ENCODE measurements at regions not wholly inside any gene's neighbourhood (a gene's known extent, or its start where the extent isn't known, plus 50 kb on each side); places are given as distances from the start of the nearest gene placed in this dataset.

GRCh38 chr4:177921715-177922114 is 479.5 kb upstream of the AGA start:
- H3K36me3 ChIP-seq: no peaks in the 10 kb centered on the region
- no peak overlapping the region for H3K27ac ChIP-seq (replicated peaks in 1 of 4)
- no peak for DNase-seq (ENCODE audit: extremely low spot score)
- peaks cover 0 to 5% (median 0%) of the 10 kb centered on the region in 4 donors for H3K9me3 ChIP-seq
- no peaks in the 10 kb centered on the region for H3K27me3 ChIP-seq
- H3K4me3 ChIP-seq: no peak overlapping the region
- intact Hi-C loops (cut with DNase I): no loop called here
- H3K4me1 ChIP-seq: no peaks in the 10 kb centered on the region
- 90% methylated on average over 1 of the region's 1 CpG for WGBS
- TF ChIP-seq POLR2A (IDR thresholded peaks at IDR 0.05; ENCODE audit: low read depth) (no peak), EP300 (IDR thresholded peaks at IDR 0.05) (no peak), CTCF (IDR thresholded peaks at IDR 0.05) (no peak), POLR2AphosphoS5 (IDR thresholded peaks at IDR 0.05) (no peak)

DNA sequence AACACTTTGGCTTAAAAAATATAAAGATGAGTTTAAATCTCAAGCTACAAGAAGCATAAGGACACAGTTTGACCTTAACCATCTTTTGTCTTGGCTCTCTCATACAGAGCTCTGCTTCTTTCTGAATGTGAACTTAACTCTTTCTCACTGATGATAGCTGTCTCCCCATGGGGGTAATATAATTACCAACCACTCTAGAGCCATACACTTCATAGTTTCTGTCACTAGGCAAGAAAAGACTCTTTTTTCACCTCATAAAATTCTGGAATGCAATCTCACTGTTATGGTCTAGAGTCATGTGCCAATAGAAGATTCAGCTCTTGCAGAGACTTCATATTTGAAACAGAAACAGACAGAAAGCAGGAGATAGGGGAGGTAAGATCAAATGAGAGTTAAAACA is 481.7 kb upstream of the AGA start:
- no peak for TF ChIP-seq POLR2AphosphoS5 (IDR thresholded peaks at IDR 0.05)
- TF ChIP-seq EP300 (IDR thresholded peaks at IDR 0.05): no peak
- TF ChIP-seq CTCF (IDR thresholded peaks at IDR 0.05): no peak
- TF ChIP-seq POLR2A (IDR thresholded peaks at IDR 0.05; ENCODE audit: low read depth): no peak
- H3K27me3 ChIP-seq: no peaks in the 10 kb centered on the region
- DNase-seq (ENCODE audit: extremely low spot score): no peak
- no peaks in the 10 kb centered on the region for H3K36me3 ChIP-seq
- no peak overlapping the region for H3K4me3 ChIP-seq
- intact Hi-C loops (cut with DNase I): no loop called here
- no peak overlapping the region for H3K27ac ChIP-seq (replicated peaks in 1 of 4)
- H3K9me3 ChIP-seq: peaks cover 0 to 5% (median 0%) of the 10 kb centered on the region in 4 donors
- no peaks in the 10 kb centered on the region for H3K4me1 ChIP-seq

- intact Hi-C loops (cut with DNase I): no loop called here
- no peaks in the 10 kb centered on the region for H3K27me3 ChIP-seq
- no peak for DNase-seq (ENCODE audit: extremely low spot score)
- 78% methylated on average over 5 of the region's 5 CpGs for WGBS
- H3K9me3 ChIP-seq: no peaks in the 10 kb centered on the region
- no peak for TF ChIP-seq POLR2AphosphoS5 (IDR thresholded peaks at IDR 0.05)
- TF ChIP-seq POLR2A (IDR thresholded peaks at IDR 0.05; ENCODE audit: low read depth): no peak
- TF ChIP-seq CTCF (IDR thresholded peaks at IDR 0.05): no peak
- no peak for TF ChIP-seq EP300 (IDR thresholded peaks at IDR 0.05)
- no peaks in the 10 kb centered on the region for H3K4me1 ChIP-seq
- H3K27ac ChIP-seq (replicated peaks in 1 of 4): no peak overlapping the region
- H3K4me3 ChIP-seq: no peak overlapping the region
- no peaks in the 10 kb centered on the region for H3K36me3 ChIP-seq
Observed at GRCh38 chr4:177937041-177937440, 494.8 kb upstream of the AGA start.

DNA sequence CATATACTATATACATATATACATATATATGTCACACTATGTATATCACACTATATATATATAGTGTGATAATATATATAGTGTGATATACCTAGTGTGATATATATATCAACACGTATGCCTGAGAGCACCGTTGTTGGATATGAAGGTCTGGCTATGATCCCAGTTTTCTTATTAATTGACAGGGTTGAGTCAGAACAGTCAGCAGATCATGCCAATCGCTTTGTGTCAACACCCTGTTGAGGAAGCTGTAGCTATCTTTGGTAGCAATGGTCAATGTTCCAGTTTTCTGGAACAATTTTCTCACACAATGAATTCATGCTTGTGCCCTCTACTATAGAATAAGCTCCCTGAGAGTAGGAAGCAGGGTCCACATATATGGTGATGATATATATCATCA is 496.0 kb upstream of the AGA start:
- 74% methylated on average over 3 of the region's 3 CpGs for WGBS
- Histone ChIP-seq H3K27ac (replicated peaks in 1 of 4) (no peak overlapping the region), H3K36me3 (no peaks in the 10 kb centered on the region), H3K4me1 (no peaks in the 10 kb centered on the region), H3K27me3 (no peaks in the 10 kb centered on the region), H3K9me3 (no peaks in the 10 kb centered on the region), H3K4me3 (no peak overlapping the region)
- TF ChIP-seq POLR2A (IDR thresholded peaks at IDR 0.05; ENCODE audit: low read depth): no peak
- TF ChIP-seq POLR2AphosphoS5 (IDR thresholded peaks at IDR 0.05): no peak
- no peak for TF ChIP-seq CTCF (IDR thresholded peaks at IDR 0.05)
- no peak for TF ChIP-seq EP300 (IDR thresholded peaks at IDR 0.05)
- DNase-seq (ENCODE audit: extremely low spot score): no peak
- intact Hi-C loops (cut with DNase I): no loop called here

GRCh38 chr4:177945268-177945667 is 503.0 kb upstream of the AGA start:
- Histone ChIP-seq H3K27me3 (no peaks in the 10 kb centered on the region), H3K27ac (replicated peaks in 1 of 4) (no peak overlapping the region), H3K9me3 (no peaks in the 10 kb centered on the region), H3K36me3 (no peaks in the 10 kb centered on the region), H3K4me3 (no peak overlapping the region), H3K4me1 (no peaks in the 10 kb centered on the region)
- WGBS: 73% methylated on average over 2 of the region's 2 CpGs
- intact Hi-C loops (cut with DNase I): no loop called here
- no peak for DNase-seq (ENCODE audit: extremely low spot score)
- no peak for TF ChIP-seq POLR2A (IDR thresholded peaks at IDR 0.05; ENCODE audit: low read depth)
- TF ChIP-seq POLR2AphosphoS5 (IDR thresholded peaks at IDR 0.05): no peak
- TF ChIP-seq CTCF (IDR thresholded peaks at IDR 0.05): no peak
- TF ChIP-seq EP300 (IDR thresholded peaks at IDR 0.05): no peak

Measured in esophagus muscularis mucosa (tissue), 4 donors.